T-cell (primary cell): ENCODE measurements at regions not wholly inside any gene's neighbourhood (a gene's known extent, or its start where the extent isn't known, plus 50 kb on each side); places are given as distances from the start of the nearest gene placed in this dataset.

Experiments
- ATAC-seq, 4 experiments: fragments of 200-7000 bp in 3 of 4; fragments of 150-1000 bp in 1 of 4; cut with Tn5 transposase; replicated peaks in 1 of 4; 1 replicate in 3 of 4; 2 replicates in 1 of 4; pipeline ENCODE4 v1.10.0; 2021; ENCODE audit warnings: moderate library complexity in 3 of 4, mild to moderate bottlenecking in 2 of 4, moderate number of reproducible peaks in 1 of 4
- CTCF ChIA-PET, 2 donors: fragments of 300-600 bp; sonication (Branson Sonifier 250); formaldehyde crosslinking; loops; one replicate each; lab custom pipeline; 2022; ENCODE audit warnings: antibody characterized with exemption in 2 of 2; lab: Charles Lee
- POLR2A ChIA-PET, 2 donors: fragments of 300-600 bp; sonication (Branson Sonifier 250); formaldehyde crosslinking; loops; one replicate each; lab custom pipeline; 2022; ENCODE audit warnings: antibody characterized with exemption in 2 of 2; lab: Charles Lee
- DNase-seq, 35 experiments: peaks; one replicate each; pipeline versions ENCODE4 v3.0.0 to v3.0.0-alpha.2; 2013 to 2023
- H3K27ac ChIP-seq: one replicate; pipeline ENCODE4 v1.5.1; 2013; ENCODE audit warnings: low read length
- H3K27me3 ChIP-seq, 2 experiments: replicated peaks in 1 of 2; 1 replicate in 1 of 2; 2 replicates in 1 of 2; pipeline versions ENCODE4 v1.6.1 to v1.7.0; 2013; ENCODE audit warnings: low read length in 1 of 2, mixed read lengths in 1 of 2; ENCODE audit not compliant: control insufficient read depth in 2 of 2, insufficient read depth in 2 of 2; ENCODE audit errors: extremely low read depth in 1 of 2
- H3K36me3 ChIP-seq, 2 donors: 1 replicate in 1 of 2; 2 replicates in 1 of 2; pipeline versions ENCODE4 v1.6.1 to v1.7.0; 2013; ENCODE audit warnings: low read length in 1 of 2; ENCODE audit not compliant: control insufficient read depth in 2 of 2, insufficient read depth in 1 of 2; ENCODE audit errors: extremely low read depth in 1 of 2
- H3K4me1 ChIP-seq, 2 experiments: 1 replicate in 1 of 2; 2 replicates in 1 of 2; pipeline versions ENCODE4 v1.6.1 to v1.7.0; 2013; ENCODE audit warnings: low read length in 2 of 2, mixed read lengths in 1 of 2; ENCODE audit not compliant: insufficient read depth in 2 of 2, control insufficient read depth in 1 of 2; ENCODE audit errors: extremely low read depth in 1 of 2
- H3K4me3 ChIP-seq, 2 donors: 1 replicate in 1 of 2; 2 replicates in 1 of 2; pipeline versions ENCODE4 v1.5.1 to v1.7.0; 2013; ENCODE audit warnings: mild to moderate bottlenecking in 2 of 2, low read length in 1 of 2, moderate library complexity in 1 of 2; ENCODE audit not compliant: control insufficient read depth in 1 of 2; ENCODE audit errors: extremely low read depth in 1 of 2
- H3K9me3 ChIP-seq: 2 replicates; pipeline ENCODE4 v1.7.0; 2013
- H3K27ac Mint-ChIP-seq, 2 donors: one replicate each; pipeline ENCODE4 v1.8.0; 2020 to 2021; ENCODE audit warnings: mild to moderate bottlenecking in 2 of 2, mixed read lengths in 2 of 2
- H3K27me3 Mint-ChIP-seq, 2 donors: one replicate each; pipeline ENCODE4 v1.8.0; 2021 to 2022; ENCODE audit warnings: mixed read lengths in 2 of 2
- H3K36me3 Mint-ChIP-seq: one replicate; pipeline ENCODE4 v1.8.0; 2021; ENCODE audit warnings: mixed read lengths
- H3K4me1 Mint-ChIP-seq, 3 donors: one replicate each; pipeline ENCODE4 v1.8.0; 2020 to 2022; ENCODE audit warnings: mixed read lengths in 3 of 3, mild to moderate bottlenecking in 1 of 3
- H3K4me3 Mint-ChIP-seq, 3 donors: one replicate each; pipeline ENCODE4 v1.8.0; 2020 to 2022; ENCODE audit warnings: mild to moderate bottlenecking in 3 of 3, mixed read lengths in 3 of 3, moderate library complexity in 3 of 3
- H3K9me3 Mint-ChIP-seq, 3 donors: one replicate each; pipeline ENCODE4 v1.8.0; 2020 to 2022; ENCODE audit warnings: mixed read lengths in 3 of 3
- WGBS: methylation state at CpG from one replicate; pipeline ENCODE4 v1.1.5; 2013; ENCODE audit warnings: missing lambda C conversion rate; ENCODE audit not compliant: insufficient coverage; 5-methylcytosine and 5-hydroxymethylcytosine counted together

- Mint-ChIP-seq H3K4me1 (no peaks in the 10 kb centered on the region), H3K27ac (no peak overlapping the region), H3K27me3 (no peaks in the 10 kb centered on the region), H3K9me3 (peaks cover 0 to 9% (median 0%) of the 10 kb centered on the region in 3 donors), H3K36me3 (no peaks in the 10 kb centered on the region), H3K4me3 (no peak overlapping the region)
- no peak for ATAC-seq
- no peak overlapping the region for H3K27ac ChIP-seq
- H3K4me3 ChIP-seq, result no peak overlapping the region
- POLR2A ChIA-PET, result no interaction called here
- DNase-seq, result no peak
- no peaks in the 10 kb centered on the region for H3K36me3 ChIP-seq
- no peaks in the 10 kb centered on the region for H3K9me3 ChIP-seq
- CTCF ChIA-PET, result no interaction called here
- no peaks in the 10 kb centered on the region for H3K27me3 ChIP-seq
- no peaks in the 10 kb centered on the region for H3K4me1 ChIP-seq
Observed at GRCh38 chr3:168544097-168544957, 448.6 kb upstream of the GOLIM4 start.

- peaks cover 0 to 4% (median 0%) of the 10 kb centered on the region in 3 donors for H3K9me3 Mint-ChIP-seq
Observed at GRCh38 chr3:168540726-168541125, 445.0 kb upstream of the GOLIM4 start.

GRCh38 chr3:168539909-168540308 lies 444.2 kb upstream of the GOLIM4 start:
- H3K27me3 ChIP-seq, result no peaks in the 10 kb centered on the region
- no peaks in the 10 kb centered on the region for H3K36me3 ChIP-seq
- peaks cover 0 to 4% (median 0%) of the 10 kb centered on the region in 3 donors for H3K9me3 Mint-ChIP-seq
- no peak overlapping the region for H3K4me3 Mint-ChIP-seq
- POLR2A ChIA-PET, result no interaction called here
- DNase-seq (no peak), ATAC-seq (no peak)
- H3K27ac ChIP-seq, result no peak overlapping the region
- no peak overlapping the region for H3K27ac Mint-ChIP-seq
- H3K36me3 Mint-ChIP-seq, result no peaks in the 10 kb centered on the region
- H3K4me1 Mint-ChIP-seq, result no peaks in the 10 kb centered on the region
- CTCF ChIA-PET, result no interaction called here
- no peak overlapping the region for H3K4me3 ChIP-seq
- no peaks in the 10 kb centered on the region for H3K9me3 ChIP-seq
- H3K4me1 ChIP-seq, result no peaks in the 10 kb centered on the region
- no peaks in the 10 kb centered on the region for H3K27me3 Mint-ChIP-seq
- no CpG with 5 or more reads among the region's 1 CpG for WGBS

More at GRCh38 chr3:168540726-168541125, 445.0 kb upstream of the GOLIM4 start:
- no peaks in the 10 kb centered on the region for H3K27me3 Mint-ChIP-seq
- ATAC-seq (no peak), DNase-seq (no peak)
- no peak overlapping the region for H3K27ac Mint-ChIP-seq
- H3K4me1 Mint-ChIP-seq, result no peaks in the 10 kb centered on the region
- H3K27me3 ChIP-seq, result no peaks in the 10 kb centered on the region
- no peaks in the 10 kb centered on the region for H3K36me3 ChIP-seq
- H3K4me1 ChIP-seq, result no peaks in the 10 kb centered on the region
- no peak overlapping the region for H3K4me3 ChIP-seq
- 29% methylated on average over 1 of the region's 2 CpGs for WGBS
- CTCF ChIA-PET, result no interaction called here
- H3K9me3 ChIP-seq, result no peaks in the 10 kb centered on the region
- no peak overlapping the region for H3K4me3 Mint-ChIP-seq
- POLR2A ChIA-PET, result no interaction called here
- H3K27ac ChIP-seq, result no peak overlapping the region
- H3K36me3 Mint-ChIP-seq, result no peaks in the 10 kb centered on the region

GRCh38 chr3:168534761-168535160 lies 439.0 kb upstream of the GOLIM4 start:
- no peak overlapping the region for H3K4me3 Mint-ChIP-seq
- ChIA-PET POLR2A (no interaction called here), CTCF (no interaction called here)
- H3K4me1 Mint-ChIP-seq, result no peaks in the 10 kb centered on the region
- DNase-seq, result no peak
- H3K36me3 Mint-ChIP-seq, result no peaks in the 10 kb centered on the region
- H3K27ac Mint-ChIP-seq, result no peak overlapping the region
- no CpG with 5 or more reads among the region's 3 CpGs for WGBS
- no peaks in the 10 kb centered on the region for H3K27me3 Mint-ChIP-seq
- H3K4me3 ChIP-seq, result no peak overlapping the region
- peaks cover 0 to 3% (median 0%) of the 10 kb centered on the region in 3 donors for H3K9me3 Mint-ChIP-seq
- no peaks in the 10 kb centered on the region for H3K36me3 ChIP-seq
- no peaks in the 10 kb centered on the region for H3K9me3 ChIP-seq
- ATAC-seq, result no peak
- no peaks in the 10 kb centered on the region for H3K27me3 ChIP-seq
- no peak overlapping the region for H3K27ac ChIP-seq
- H3K4me1 ChIP-seq, result no peaks in the 10 kb centered on the region

- Histone ChIP-seq H3K4me1 (no peaks in the 10 kb centered on the region), H3K27me3 (no peaks in the 10 kb centered on the region), H3K27ac (no peak overlapping the region), H3K4me3 (no peak overlapping the region), H3K36me3 (no peaks in the 10 kb centered on the region), H3K9me3 (no peaks in the 10 kb centered on the region)
- Mint-ChIP-seq H3K27me3 (no peaks in the 10 kb centered on the region), H3K36me3 (no peaks in the 10 kb centered on the region), H3K4me1 (no peaks in the 10 kb centered on the region), H3K4me3 (no peak overlapping the region), H3K9me3 (peaks cover 3 to 5% (median 3%) of the 10 kb centered on the region in 3 donors), H3K27ac (no peak overlapping the region)
- POLR2A ChIA-PET, result no interaction called here
- ATAC-seq (no peak), DNase-seq (no peak)
- CTCF ChIA-PET, result no interaction called here
- no CpG with 5 or more reads among the region's 2 CpGs for WGBS
Observed at GRCh38 chr3:168533600-168533999, 437.9 kb upstream of the GOLIM4 start.

GRCh38 chr3:168532135-168532534 lies 436.4 kb upstream of the GOLIM4 start:
- no peaks in the 10 kb centered on the region for H3K4me1 ChIP-seq
- Mint-ChIP-seq H3K27me3 (no peaks in the 10 kb centered on the region), H3K36me3 (no peaks in the 10 kb centered on the region), H3K9me3 (peaks cover 3 to 5% (median 3%) of the 10 kb centered on the region in 3 donors), H3K27ac (no peak overlapping the region), H3K4me3 (no peak overlapping the region), H3K4me1 (no peaks in the 10 kb centered on the region)
- H3K9me3 ChIP-seq, result no peaks in the 10 kb centered on the region
- H3K4me3 ChIP-seq, result no peak overlapping the region
- no peaks in the 10 kb centered on the region for H3K36me3 ChIP-seq
- WGBS, result 100% methylated on average over 1 of the region's 1 CpG
- CTCF ChIA-PET, result no interaction called here
- no peak for DNase-seq
- POLR2A ChIA-PET, result no interaction called here
- no peaks in the 10 kb centered on the region for H3K27me3 ChIP-seq
- H3K27ac ChIP-seq, result no peak overlapping the region
- no peak for ATAC-seq
